AG09319 (cell line): ENCODE measurements at regions not wholly inside any gene's neighbourhood (a gene's known extent, or its start where the extent isn't known, plus 50 kb on each side); places are given as distances from the start of the nearest gene placed in this dataset.
"Not testable (repeated sequence)": the region's sequence is repeated elsewhere in the genome, so short reads cannot be mapped to it uniquely, and the experiment has no call there.

Experiments used
- DNase-seq: peaks from one replicate; pipeline ENCODE4 v3.0.0-alpha.2; 2010; ENCODE audit warnings: low read depth; ENCODE audit errors: extremely low read depth
- TF ChIP-seq, protein P1 (sequence below): IDR thresholded peaks from 2 replicates; pipeline ENCODE4 v1.5.1; 2011; ENCODE audit warnings: low read depth, mild to moderate bottlenecking, inconsistent platforms, low read length, moderate library complexity

DNA sequence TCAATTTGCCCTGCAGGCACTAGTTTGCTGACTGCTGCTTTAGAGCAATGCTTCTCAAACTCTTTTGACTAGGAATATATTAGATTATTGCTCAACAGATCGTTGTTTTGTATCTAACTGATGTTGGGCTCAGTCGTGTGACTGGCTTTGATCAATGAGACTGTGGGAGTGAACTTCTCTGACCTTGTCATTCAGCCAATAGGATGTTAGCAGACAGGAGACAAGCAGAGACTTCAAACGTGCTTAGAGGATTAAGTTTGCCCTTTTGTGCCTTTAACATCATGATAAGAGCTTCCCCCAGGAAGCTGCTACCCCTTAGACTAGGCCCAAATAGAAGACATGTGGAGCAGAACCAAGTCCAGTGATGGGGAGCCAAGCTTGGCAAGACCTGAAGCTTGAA, 76.7 kb upstream of the ELK3 start:
- DNase-seq, result no peak

GRCh38 chr12:96120359-96121100, 73.6 kb upstream of the ELK3 start:
- DNase-seq, result no peak
- TF ChIP-seq, protein P1, sequence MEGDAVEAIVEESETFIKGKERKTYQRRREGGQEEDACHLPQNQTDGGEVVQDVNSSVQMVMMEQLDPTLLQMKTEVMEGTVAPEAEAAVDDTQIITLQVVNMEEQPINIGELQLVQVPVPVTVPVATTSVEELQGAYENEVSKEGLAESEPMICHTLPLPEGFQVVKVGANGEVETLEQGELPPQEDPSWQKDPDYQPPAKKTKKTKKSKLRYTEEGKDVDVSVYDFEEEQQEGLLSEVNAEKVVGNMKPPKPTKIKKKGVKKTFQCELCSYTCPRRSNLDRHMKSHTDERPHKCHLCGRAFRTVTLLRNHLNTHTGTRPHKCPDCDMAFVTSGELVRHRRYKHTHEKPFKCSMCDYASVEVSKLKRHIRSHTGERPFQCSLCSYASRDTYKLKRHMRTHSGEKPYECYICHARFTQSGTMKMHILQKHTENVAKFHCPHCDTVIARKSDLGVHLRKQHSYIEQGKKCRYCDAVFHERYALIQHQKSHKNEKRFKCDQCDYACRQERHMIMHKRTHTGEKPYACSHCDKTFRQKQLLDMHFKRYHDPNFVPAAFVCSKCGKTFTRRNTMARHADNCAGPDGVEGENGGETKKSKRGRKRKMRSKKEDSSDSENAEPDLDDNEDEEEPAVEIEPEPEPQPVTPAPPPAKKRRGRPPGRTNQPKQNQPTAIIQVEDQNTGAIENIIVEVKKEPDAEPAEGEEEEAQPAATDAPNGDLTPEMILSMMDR, result no peak

More for the DNA sequence above, 76.7 kb upstream of the ELK3 start:
- TF ChIP-seq, protein P1, result no peak

GRCh38 chr12:96121271-96121711, 72.9 kb upstream of the ELK3 start:
- DNase-seq, result no peak
- TF ChIP-seq, protein P1, result no peak

DNA sequence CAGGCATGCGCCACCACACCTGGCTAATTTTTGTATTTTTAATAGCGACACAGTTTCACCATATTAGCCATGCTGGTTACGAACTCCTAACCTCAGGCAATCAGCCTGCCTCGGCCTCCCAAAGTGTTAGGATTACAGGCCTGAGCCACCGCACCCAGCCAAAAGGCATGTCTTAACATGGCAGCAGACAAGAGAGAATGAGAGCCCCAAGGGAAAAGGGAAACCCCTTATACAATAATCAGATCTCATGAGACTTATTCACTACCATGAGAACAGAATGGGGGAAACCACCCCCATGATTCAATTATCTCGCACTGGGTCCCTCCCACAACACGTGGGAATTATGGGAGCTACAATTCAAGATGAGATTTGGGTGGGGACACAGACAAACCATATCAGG, 65.9 kb upstream of the ELK3 start:
- not testable (repeated sequence) for DNase-seq

DNA sequence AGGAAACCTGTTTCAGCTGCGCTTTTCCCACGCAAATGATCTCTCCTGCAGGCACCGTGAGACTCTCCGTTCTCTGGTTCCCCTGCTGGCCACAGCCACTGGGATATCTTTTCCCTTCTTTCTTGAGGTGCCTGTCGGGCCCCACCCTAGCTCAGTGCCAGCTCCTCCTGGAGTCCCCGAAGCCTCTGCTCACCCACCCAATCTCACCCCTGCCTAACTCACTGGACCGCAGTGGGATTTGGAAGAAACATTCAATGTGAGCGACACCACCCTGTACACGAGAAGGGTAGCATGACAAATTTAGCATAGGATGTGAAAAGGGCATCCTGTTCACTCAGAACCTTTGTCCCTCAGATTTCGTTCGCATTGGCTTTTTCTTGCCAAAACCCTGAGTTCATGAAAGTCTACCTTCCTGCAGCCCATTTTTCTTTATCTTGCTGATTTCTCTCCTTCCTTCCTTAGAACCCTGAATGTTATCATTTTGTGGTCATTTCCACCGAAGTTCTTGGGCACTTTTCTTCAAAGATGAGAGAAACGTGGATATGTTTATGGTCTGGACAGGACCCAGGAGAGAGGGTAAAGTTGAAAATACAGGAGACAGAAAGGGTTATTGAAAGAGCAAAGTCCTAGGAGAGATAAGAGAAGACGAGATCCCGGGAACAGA, 63.6 kb upstream of the ELK3 start:
- no peak for DNase-seq
- TF ChIP-seq, protein P1, result no peak

DNA sequence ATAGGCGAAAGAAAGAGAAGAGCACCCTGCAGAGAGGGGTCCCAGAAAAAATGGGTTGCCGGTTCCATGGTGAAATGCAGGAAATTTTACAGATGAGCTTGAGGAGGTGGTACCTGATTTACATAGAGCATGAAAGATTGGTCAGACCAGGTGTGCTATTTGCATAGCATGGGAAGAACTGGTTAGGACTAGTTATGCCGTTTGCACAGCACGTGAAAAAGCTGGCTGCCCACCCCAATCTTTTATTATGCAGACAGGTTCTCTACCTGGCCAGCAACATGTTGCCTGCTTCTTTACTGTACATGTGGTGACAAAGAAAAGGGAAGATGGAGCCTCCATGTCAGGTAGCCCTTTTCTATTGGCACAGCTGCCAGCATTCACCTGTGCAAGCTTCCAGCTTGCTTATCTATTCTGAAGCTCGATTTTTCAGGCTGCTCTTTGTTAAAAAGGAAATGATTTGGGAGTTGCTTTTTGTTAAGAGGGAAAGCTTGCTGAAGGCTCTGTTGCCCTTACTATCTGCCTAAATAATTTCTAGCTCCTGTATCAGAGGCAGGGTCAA, 62.9 kb upstream of the ELK3 start:
- no peak for DNase-seq
- TF ChIP-seq, protein P1, result no peak

DNA sequence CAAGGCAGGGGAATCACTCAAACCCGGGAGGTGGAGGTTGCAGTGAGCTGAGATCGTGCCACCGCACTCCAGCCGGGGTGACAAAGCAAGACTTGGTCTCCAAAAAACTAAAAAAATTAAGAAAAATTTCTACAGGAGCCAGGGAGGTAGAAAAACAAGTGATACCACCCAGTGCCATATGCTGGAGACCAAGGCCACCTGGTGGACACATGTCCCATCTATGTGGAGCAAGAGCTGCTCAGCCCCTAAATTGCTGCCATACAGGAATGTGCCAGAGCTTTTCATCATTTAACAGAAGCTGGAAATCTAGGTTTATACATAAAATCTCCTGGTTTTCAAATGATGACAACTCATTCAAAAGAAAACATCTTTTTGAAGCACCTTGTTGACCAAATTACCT, 61.4 kb upstream of the ELK3 start:
- TF ChIP-seq, protein P1, result no peak
- no peak for DNase-seq
